ENCODE measurements at regions not wholly inside any gene's neighbourhood (a gene's known extent, or its start where the extent isn't known, plus 50 kb on each side); places are given as distances from the start of the nearest gene placed in this dataset.

- Histone ChIP-seq H3K27ac (no peak overlapping the region), H3K4me1 (peaks cover 9% of the 10 kb centered on the region), H3K79me2 (ENCODE audit: low read depth) (no peaks in the 10 kb centered on the region), H3K9me3 (ENCODE audit: low read depth) (no peaks in the 10 kb centered on the region), H3K9ac (no peak overlapping the region), H3K4me3 (no peak overlapping the region), H4K20me1 (ENCODE audit: low read depth) (no peaks in the 10 kb centered on the region), H3K4me2 (no peak overlapping the region), H3K36me3 (no peaks in the 10 kb centered on the region), H3K27me3 (no peaks in the 10 kb centered on the region), H2AFZ (replicated peaks) (no peak overlapping the region), H3F3A (ENCODE audit: low read depth) (no peaks in the 10 kb centered on the region)
- no peak for DNase-seq (ENCODE audit: low spot score)
- H3K4me1 Mint-ChIP-seq = peaks cover 13% of the 10 kb centered on the region
- H3K36me3 Mint-ChIP-seq = no peaks in the 10 kb centered on the region
- no peak for TF ChIP-seq EZH2phosphoT487 (IDR thresholded peaks at IDR 0.05)
- no peak for TF ChIP-seq CTCF (IDR thresholded peaks at IDR 0.05)
- no peak for TF ChIP-seq EZH2 (IDR thresholded peaks at IDR 0.05)
- H3K27me3 Mint-ChIP-seq (ENCODE audit: insufficient read depth, low read depth) = peaks cover 5% of the 10 kb centered on the region
- no peaks in the 10 kb centered on the region for H3K9me3 Mint-ChIP-seq
- H3K4me3 Mint-ChIP-seq = no peak overlapping the region
- H3K27ac Mint-ChIP-seq = no peak overlapping the region
These were observed 227.1 kb downstream of the ANAPC1 start for GRCh38 chr2:111656894-111657293.

- Histone ChIP-seq H3K9ac (no peak overlapping the region), H3K27me3 (no peaks in the 10 kb centered on the region), H3K4me2 (no peak overlapping the region), H2AFZ (replicated peaks) (no peak overlapping the region), H4K20me1 (ENCODE audit: low read depth) (no peaks in the 10 kb centered on the region), H3K4me3 (no peak overlapping the region), H3F3A (ENCODE audit: low read depth) (no peaks in the 10 kb centered on the region), H3K9me3 (ENCODE audit: low read depth) (no peaks in the 10 kb centered on the region), H3K36me3 (no peaks in the 10 kb centered on the region), H3K79me2 (ENCODE audit: low read depth) (no peaks in the 10 kb centered on the region), H3K27ac (no peak overlapping the region), H3K4me1 (peaks cover 9% of the 10 kb centered on the region)
- no peak overlapping the region for H3K27ac Mint-ChIP-seq
- no peaks in the 10 kb centered on the region for H3K36me3 Mint-ChIP-seq
- H3K4me1 Mint-ChIP-seq = peaks cover 15% of the 10 kb centered on the region
- no peak for DNase-seq (ENCODE audit: low spot score)
- H3K4me3 Mint-ChIP-seq = no peak overlapping the region
- H3K9me3 Mint-ChIP-seq = no peaks in the 10 kb centered on the region
- TF ChIP-seq CTCF (IDR thresholded peaks at IDR 0.05) (no peak), EZH2phosphoT487 (IDR thresholded peaks at IDR 0.05) (no peak), EZH2 (IDR thresholded peaks at IDR 0.05) (no peak)
- H3K27me3 Mint-ChIP-seq (ENCODE audit: insufficient read depth, low read depth) = peaks cover 5% of the 10 kb centered on the region
These were observed 226.5 kb downstream of the ANAPC1 start for GRCh38 chr2:111657351-111657975.

GRCh38 chr2:111659361-111660333 lies 224.3 kb downstream of the ANAPC1 start:
- Histone ChIP-seq H2AFZ (replicated peaks) (peak overlapping the region; percentile 53), H3K27ac (no peak overlapping the region), H3K27me3 (no peaks in the 10 kb centered on the region), H3K9ac (no peak overlapping the region), H3K9me3 (ENCODE audit: low read depth) (no peaks in the 10 kb centered on the region), H3F3A (ENCODE audit: low read depth) (no peaks in the 10 kb centered on the region), H3K4me2 (no peak overlapping the region), H3K79me2 (ENCODE audit: low read depth) (no peaks in the 10 kb centered on the region), H3K36me3 (no peaks in the 10 kb centered on the region), H3K4me1 (peaks cover 9% of the 10 kb centered on the region), H3K4me3 (no peak overlapping the region), H4K20me1 (ENCODE audit: low read depth) (no peaks in the 10 kb centered on the region)
- no peak overlapping the region for H3K4me3 Mint-ChIP-seq
- H3K27ac Mint-ChIP-seq = no peak overlapping the region
- TF ChIP-seq EZH2 (IDR thresholded peaks at IDR 0.05) (no peak), CTCF (IDR thresholded peaks at IDR 0.05) (no peak), EZH2phosphoT487 (IDR thresholded peaks at IDR 0.05) (no peak)
- H3K36me3 Mint-ChIP-seq = no peaks in the 10 kb centered on the region
- H3K4me1 Mint-ChIP-seq = peaks cover 19% of the 10 kb centered on the region
- H3K9me3 Mint-ChIP-seq = no peaks in the 10 kb centered on the region
- peaks cover 8% of the 10 kb centered on the region for H3K27me3 Mint-ChIP-seq (ENCODE audit: insufficient read depth, low read depth)
- DNase-seq (ENCODE audit: low spot score) = no peak

Data from neural progenitor cell (in vitro differentiated cells).